HG03280 (cell line): ENCODE measurements at regions not wholly inside any gene's neighbourhood (a gene's known extent, or its start where the extent isn't known, plus 50 kb on each side); places are given as distances from the start of the nearest gene placed in this dataset.
"Not testable (repeated sequence)": the region's sequence is repeated elsewhere in the genome, so short reads cannot be mapped to it uniquely, and the experiment has no call there.

Experiments used
- ATAC-seq: cut with Tn5 transposase; IDR thresholded peaks from one replicate; pipeline ENCODE4 v1.9.1; 2021; ENCODE audit warnings: mild to moderate bottlenecking, moderate library complexity; ENCODE audit not compliant: unreplicated experiment

DNA sequence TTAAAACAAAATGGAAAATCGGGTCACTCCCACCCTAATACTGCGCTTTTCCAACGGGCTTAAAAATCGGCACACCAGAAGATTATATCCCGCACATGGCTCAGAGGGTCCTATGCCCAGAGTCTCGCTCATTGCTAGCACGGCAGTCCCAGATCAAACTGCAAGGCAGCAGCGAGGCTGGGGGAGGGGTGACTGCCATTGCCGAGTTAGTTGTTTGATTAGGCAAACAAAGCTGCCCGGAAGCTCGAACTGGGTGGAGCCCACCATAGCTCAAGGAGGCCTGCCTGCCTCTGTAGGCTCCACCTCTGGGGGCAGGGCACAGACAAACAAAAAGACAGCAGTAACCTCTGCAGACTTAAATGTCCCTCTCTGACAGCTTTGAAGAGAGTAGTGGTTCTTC lies 100.7 kb upstream of the KLHL1 start:
- not testable (repeated sequence) for ATAC-seq

- no peak for ATAC-seq
These were observed 98.4 kb upstream of the KLHL1 start for GRCh38 chr13:70206671-70207070.

GRCh38 chr13:70203661-70204229 lies 95.5 kb upstream of the KLHL1 start:
- no peak for ATAC-seq

- no peak for ATAC-seq
These were observed 82.8 kb upstream of the KLHL1 start for GRCh38 chr13:70191034-70191433.

GRCh38 chr13:70189981-70190380 lies 81.7 kb upstream of the KLHL1 start:
- ATAC-seq, result no peak

DNA sequence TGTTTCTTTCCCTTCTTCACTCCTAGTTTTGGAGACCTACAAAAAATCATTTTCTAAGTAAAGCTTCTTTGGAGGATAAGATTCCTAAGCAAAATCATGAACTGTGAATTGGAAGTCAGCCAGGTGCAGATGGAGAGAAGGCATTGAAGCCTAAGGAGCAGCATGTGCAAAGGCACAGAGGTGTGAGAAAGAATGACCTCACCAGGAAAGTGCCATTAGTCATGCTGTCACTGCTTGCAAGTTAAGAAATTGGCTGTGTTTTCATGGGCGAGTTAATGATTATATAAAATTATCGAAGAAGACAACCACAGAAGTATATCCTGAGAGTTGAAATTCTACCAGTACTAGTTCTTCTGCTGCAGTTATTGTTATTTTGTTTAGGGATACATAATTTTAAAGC lies 80.3 kb upstream of the KLHL1 start:
- no peak for ATAC-seq

- ATAC-seq, result no peak
These were observed 74.8 kb upstream of the KLHL1 start for GRCh38 chr13:70183041-70183440.
